Erythroblast (primary cell): ENCODE measurements at regions not wholly inside any gene's neighbourhood (a gene's known extent, or its start where the extent isn't known, plus 50 kb on each side); places are given as distances from the start of the nearest gene placed in this dataset.
"Not testable (repeated sequence)": the region's sequence is repeated elsewhere in the genome, so short reads cannot be mapped to it uniquely, and the experiment has no call there.

Experiments used
- DNase-seq, 2 experiments: peaks; one replicate each; lab custom pipeline; 2025; lab: John Stamatoyannopoulos, UW
- GATA1 ChIP-seq: IDR thresholded peaks from 2 replicates; pipeline ENCODE4 v1.6.1; 2011; ENCODE audit warnings: low read depth, mild to moderate bottlenecking, control low read depth, low read length, moderate library complexity
- POLR2A ChIP-seq: IDR thresholded peaks from 2 replicates; pipeline ENCODE4 v1.6.1; 2011; ENCODE audit warnings: mild to moderate bottlenecking, low read length

DNA sequence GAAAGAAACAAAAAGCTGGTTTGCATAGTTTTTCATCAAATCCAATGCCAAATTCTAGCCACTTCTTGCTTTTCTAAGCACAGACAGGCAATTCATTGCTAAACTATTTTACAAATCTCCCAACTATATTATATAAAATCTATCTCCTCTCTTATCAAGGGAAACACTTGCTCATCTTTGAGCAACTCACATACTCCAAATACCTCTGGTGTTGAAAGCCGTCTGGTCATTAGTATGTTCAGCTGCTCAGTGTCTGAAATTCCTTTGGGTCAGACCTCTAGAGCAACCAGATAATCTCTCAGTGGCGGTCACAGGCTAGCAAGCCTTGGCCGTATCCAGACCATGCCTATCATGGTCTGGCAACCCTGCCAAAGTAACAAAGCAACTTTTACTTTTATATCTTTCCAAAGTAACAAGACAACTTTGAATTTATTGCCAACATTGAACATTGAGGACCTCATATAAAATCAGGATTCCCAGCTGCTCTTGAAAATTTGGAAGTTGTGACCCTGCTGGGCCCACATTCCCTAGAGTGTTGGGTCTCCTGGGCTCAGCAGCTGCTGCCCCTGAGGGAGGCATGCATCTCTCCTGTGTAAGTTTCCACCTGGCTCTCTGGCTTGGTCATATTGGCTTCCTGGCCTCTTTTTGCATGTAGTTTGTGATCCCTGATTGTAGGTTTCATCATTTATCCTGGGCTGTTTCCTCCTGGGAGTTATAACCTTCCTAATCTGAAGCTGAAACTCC is 56.8 kb upstream of the LANCL2 start:
- TF ChIP-seq GATA1 (no peak), POLR2A (no peak)
- DNase-seq = no peak

GRCh38 chr7:55309040-55309991 is 55.8 kb upstream of the LANCL2 start:
- TF ChIP-seq GATA1 (no peak), POLR2A (no peak)
- no peak for DNase-seq

- DNase-seq = no peak
These were observed 54.7 kb upstream of the LANCL2 start for GRCh38 chr7:55310287-55311025.

DNA sequence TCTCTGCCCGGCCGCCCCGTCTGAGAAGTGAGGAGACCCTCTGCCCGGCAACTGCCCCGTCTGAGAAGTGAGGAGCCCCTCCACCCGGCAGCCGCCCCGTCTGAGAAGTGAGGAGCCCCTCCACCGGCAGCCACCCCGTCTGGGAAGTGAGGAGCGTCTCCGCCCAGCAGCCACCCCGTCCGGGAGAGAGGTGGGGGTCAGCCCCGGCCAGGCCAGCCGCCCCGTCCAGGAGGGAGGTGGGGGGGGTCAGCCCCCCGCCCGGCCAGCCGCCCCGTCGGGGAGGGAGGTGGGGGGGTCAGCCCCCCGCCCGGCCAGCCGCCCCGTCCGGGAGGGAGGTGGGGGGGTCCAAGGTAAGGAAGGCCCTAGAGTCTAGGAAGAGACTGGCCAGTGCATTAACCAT is 53.2 kb upstream of the LANCL2 start:
- not testable (repeated sequence) for DNase-seq

More at GRCh38 chr7:55310287-55311025, 54.7 kb upstream of the LANCL2 start:
- TF ChIP-seq GATA1 = no peak
- TF ChIP-seq POLR2A = no peak

DNA sequence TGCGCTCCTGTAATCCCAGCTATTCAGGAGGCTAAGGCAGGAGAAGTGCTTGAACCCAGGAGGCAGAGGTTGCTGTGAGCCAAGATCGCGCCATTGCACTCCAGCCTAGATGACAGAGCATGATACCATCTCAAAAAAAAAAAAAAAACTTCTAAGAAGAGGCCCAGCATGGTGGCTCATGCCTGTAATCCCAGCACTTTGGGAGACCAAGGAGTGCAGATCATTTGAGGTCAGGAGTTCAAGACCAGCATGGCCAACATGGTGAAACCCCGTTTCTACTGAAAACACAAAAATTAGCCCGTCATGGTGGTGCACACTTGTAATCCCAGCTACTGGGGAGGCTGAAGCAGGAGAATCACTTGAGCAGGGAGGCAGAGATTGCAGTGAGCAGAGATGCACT is 51.5 kb upstream of the LANCL2 start:
- DNase-seq = not testable (repeated sequence)

GRCh38 chr7:55314967-55315366 is 50.2 kb upstream of the LANCL2 start:
- TF ChIP-seq POLR2A (no peak), GATA1 (no peak)
- no peak for DNase-seq
